Common myeloid progenitor, CD34-positive (primary cell): ENCODE measurements at regions not wholly inside any gene's neighbourhood (a gene's known extent, or its start where the extent isn't known, plus 50 kb on each side); places are given as distances from the start of the nearest gene placed in this dataset.

Experiments
- CTCF ChIA-PET: fragments of 350-600 bp; sonication (Branson Sonifier 250); formaldehyde crosslinking; loops from one replicate; lab custom pipeline; 2021; ENCODE audit warnings: antibody characterized with exemption; lab: Charles Lee
- POLR2A ChIA-PET: fragments of 350-600 bp; sonication (Branson Sonifier 250); formaldehyde crosslinking; loops from one replicate; lab custom pipeline; 2021; ENCODE audit warnings: antibody characterized with exemption; lab: Charles Lee
- DNase-seq, 3 donors: peaks; one replicate each; pipeline versions ENCODE4 v3.0.0 to v3.0.0-alpha.2; 2013
- H3K27ac ChIP-seq, 2 experiments: 1 replicate in 1 of 2; 2 replicates in 1 of 2; pipeline ENCODE4 v1.7.0; 2013; ENCODE audit warnings: inconsistent platforms in 2 of 2, low read length in 2 of 2, mild to moderate bottlenecking in 2 of 2, low read depth in 1 of 2, moderate library complexity in 1 of 2; ENCODE audit not compliant: severe bottlenecking in 2 of 2, insufficient read depth in 1 of 2, poor library complexity in 1 of 2
- H3K27me3 ChIP-seq, 5 experiments: replicated peaks in 2 of 5; 1 replicate in 3 of 5; 2 replicates in 2 of 5; pipeline versions ENCODE4 v1.6.1 to v1.7.0; 2013; ENCODE audit warnings: low read length in 4 of 5, mild to moderate bottlenecking in 2 of 5, moderate library complexity in 2 of 5, inconsistent platforms in 1 of 5; ENCODE audit not compliant: insufficient read depth in 5 of 5, control insufficient read depth in 4 of 5
- H3K36me3 ChIP-seq, 4 experiments: 1 replicate in 2 of 4; 2 replicates in 2 of 4; pipeline versions ENCODE4 v1.6.1 to v1.7.0; 2013; ENCODE audit warnings: low read length in 3 of 4, control low read depth in 1 of 4, mild to moderate bottlenecking in 1 of 4; ENCODE audit not compliant: control insufficient read depth in 4 of 4, insufficient read depth in 4 of 4
- H3K4me1 ChIP-seq, 4 experiments: 1 replicate in 3 of 4; 2 replicates in 1 of 4; pipeline versions ENCODE4 v1.6.1 to v1.7.1; 2013; ENCODE audit warnings: low read length in 3 of 4, mild to moderate bottlenecking in 3 of 4, control low read depth in 1 of 4, inconsistent platforms in 1 of 4, moderate library complexity in 1 of 4; ENCODE audit not compliant: control insufficient read depth in 4 of 4, insufficient read depth in 4 of 4; ENCODE audit errors: control extremely low read depth in 1 of 4
- H3K4me3 ChIP-seq, 7 experiments: 1 replicate in 4 of 7; 2 replicates in 3 of 7; pipeline versions ENCODE4 v1.5.1 to v1.7.0; 2013; ENCODE audit warnings: mild to moderate bottlenecking in 7 of 7, low read length in 6 of 7, moderate library complexity in 6 of 7, inconsistent platforms in 2 of 7, low read depth in 2 of 7, control low read depth in 1 of 7; ENCODE audit not compliant: insufficient read depth in 4 of 7, control insufficient read depth in 1 of 7; ENCODE audit errors: extremely low read depth in 1 of 7
- H3K9me3 ChIP-seq, 5 experiments: 1 replicate in 4 of 5; 2 replicates in 1 of 5; pipeline versions ENCODE4 v1.6.1 to v1.7.1; 2013; ENCODE audit warnings: low read length in 4 of 5, mild to moderate bottlenecking in 2 of 5, inconsistent platforms in 1 of 5, low read depth in 1 of 5, moderate library complexity in 1 of 5; ENCODE audit not compliant: control insufficient read depth in 4 of 5, insufficient read depth in 2 of 5; ENCODE audit errors: control extremely low read depth in 1 of 5
- whole genome bisulfite sequencing: methylation state at CpG from one replicate; pipeline ENCODE4 v1.1.5; 2013; ENCODE audit not compliant: insufficient coverage; 5-methylcytosine and 5-hydroxymethylcytosine counted together

- ChIA-PET CTCF (no interaction called here), POLR2A (no interaction called here)
- no peaks in the 10 kb centered on the region for H3K27me3 ChIP-seq
- 83% methylated on average over 2 of the region's 3 CpGs for WGBS
- DNase-seq, result no peak
- H3K27ac ChIP-seq, result no peak overlapping the region
- H3K36me3 ChIP-seq, result no peaks in the 10 kb centered on the region
- H3K9me3 ChIP-seq, result no peaks in the 10 kb centered on the region
- H3K4me3 ChIP-seq, result no peak overlapping the region
- H3K4me1 ChIP-seq, result no peaks in the 10 kb centered on the region
Observed at GRCh38 chr7:19392246-19392645, 247.0 kb upstream of the FERD3L start.

GRCh38 chr7:19390795-19391194 lies 245.6 kb upstream of the FERD3L start:
- H3K4me1 ChIP-seq, result no peaks in the 10 kb centered on the region
- POLR2A ChIA-PET, result no interaction called here
- no peak for DNase-seq
- no peaks in the 10 kb centered on the region for H3K27me3 ChIP-seq
- no peaks in the 10 kb centered on the region for H3K36me3 ChIP-seq
- 63% methylated on average over 3 of the region's 5 CpGs for WGBS
- no peak overlapping the region for H3K4me3 ChIP-seq
- no peaks in the 10 kb centered on the region for H3K9me3 ChIP-seq
- H3K27ac ChIP-seq, result no peak overlapping the region
- CTCF ChIA-PET, result no interaction called here

- Histone ChIP-seq H3K4me1 (peaks cover 0 to 13% (median 5%) of the 10 kb centered on the region in 4 experiments), H3K4me3 (no peak overlapping the region), H3K9me3 (no peaks in the 10 kb centered on the region), H3K36me3 (no peaks in the 10 kb centered on the region), H3K27me3 (no peaks in the 10 kb centered on the region), H3K27ac (no peak overlapping the region)
- ChIA-PET CTCF (interaction anchor here (0.7 kb wide), 1 partner anchor 20 kb away, joined by 3 read pairs; no protein-coding TSS in a partner anchor), POLR2A (no interaction called here)
- no peak for DNase-seq
- WGBS, result 100% methylated on average over 1 of the region's 1 CpG
Observed at GRCh38 chr7:19381321-19381720, 236.1 kb upstream of the FERD3L start.

GRCh38 chr7:19378345-19378714 lies 233.1 kb upstream of the FERD3L start:
- Histone ChIP-seq H3K27ac (no peak overlapping the region), H3K27me3 (no peaks in the 10 kb centered on the region), H3K4me3 (no peak overlapping the region), H3K9me3 (no peaks in the 10 kb centered on the region), H3K4me1 (peaks cover 0 to 11% (median 5%) of the 10 kb centered on the region in 4 experiments), H3K36me3 (no peaks in the 10 kb centered on the region)
- ChIA-PET POLR2A (no interaction called here), CTCF (no interaction called here)
- WGBS, result 100% methylated on average over 2 of the region's 2 CpGs
- no peak for DNase-seq

- no peak overlapping the region for H3K4me3 ChIP-seq
- WGBS, result 98% methylated on average over 8 of the region's 9 CpGs
- CTCF ChIA-PET, result no interaction called here
- POLR2A ChIA-PET, result no interaction called here
- H3K27me3 ChIP-seq, result no peaks in the 10 kb centered on the region
- peaks cover 0 to 9% (median 3%) of the 10 kb centered on the region in 4 experiments for H3K4me1 ChIP-seq
- H3K9me3 ChIP-seq, result no peaks in the 10 kb centered on the region
- no peaks in the 10 kb centered on the region for H3K36me3 ChIP-seq
- peak in 2 of 3 donors; percentile 53 to 62 for DNase-seq
- no peak overlapping the region for H3K27ac ChIP-seq
Observed at GRCh38 chr7:19377611-19378344, 232.6 kb upstream of the FERD3L start.

- Histone ChIP-seq H3K9me3 (no peaks in the 10 kb centered on the region), H3K27ac (no peak overlapping the region), H3K4me1 (peaks cover 0 to 9% (median 3%) of the 10 kb centered on the region in 4 experiments), H3K27me3 (no peaks in the 10 kb centered on the region), H3K36me3 (no peaks in the 10 kb centered on the region), H3K4me3 (no peak overlapping the region)
- POLR2A ChIA-PET, result no interaction called here
- no CpG with 5 or more reads among the region's 3 CpGs for WGBS
- CTCF ChIA-PET, result no interaction called here
- peak; percentile 29 to 81 (median 70) for DNase-seq
Observed at GRCh38 chr7:19376538-19376937, 231.3 kb upstream of the FERD3L start.

- CTCF ChIA-PET, result no interaction called here
- no peak overlapping the region for H3K4me3 ChIP-seq
- H3K4me1 ChIP-seq, result peaks cover 0 to 9% (median 3%) of the 10 kb centered on the region in 4 experiments
- H3K9me3 ChIP-seq, result no peaks in the 10 kb centered on the region
- no peaks in the 10 kb centered on the region for H3K27me3 ChIP-seq
- H3K36me3 ChIP-seq, result no peaks in the 10 kb centered on the region
- POLR2A ChIA-PET, result no interaction called here
- peak in 1 of 3 donors; percentile 17 for DNase-seq
- H3K27ac ChIP-seq, result no peak overlapping the region
- 100% methylated on average over 1 of the region's 1 CpG for WGBS
Observed at GRCh38 chr7:19375976-19376375, 230.8 kb upstream of the FERD3L start.
